SU-DHL-6 (cell line): ENCODE measurements at regions not wholly inside any gene's neighbourhood (a gene's known extent, or its start where the extent isn't known, plus 50 kb on each side); places are given as distances from the start of the nearest gene placed in this dataset.

ENCODE experiments used
- EZH2phosphoT487 ChIP-seq: fragments of 200-600 bp; sonication (generic), shearing (Covaris generic); conservative IDR thresholded peaks from 2 replicates; pipeline ENCODE4 v1.6.1; 2018; ENCODE audit warnings: mild to moderate bottlenecking, antibody characterized with exemption, low read length, moderate library complexity, mixed read lengths
- TF ChIP-seq, protein P1 (sequence below): fragments of 200-600 bp; sonication (generic); IDR thresholded peaks from one replicate; pipeline ENCODE4 v1.5.1; 2017; ENCODE audit warnings: antibody characterized with exemption, mild to moderate bottlenecking, low read length, moderate library complexity; ENCODE audit not compliant: insufficient read depth, poor library complexity, severe bottlenecking

DNA sequence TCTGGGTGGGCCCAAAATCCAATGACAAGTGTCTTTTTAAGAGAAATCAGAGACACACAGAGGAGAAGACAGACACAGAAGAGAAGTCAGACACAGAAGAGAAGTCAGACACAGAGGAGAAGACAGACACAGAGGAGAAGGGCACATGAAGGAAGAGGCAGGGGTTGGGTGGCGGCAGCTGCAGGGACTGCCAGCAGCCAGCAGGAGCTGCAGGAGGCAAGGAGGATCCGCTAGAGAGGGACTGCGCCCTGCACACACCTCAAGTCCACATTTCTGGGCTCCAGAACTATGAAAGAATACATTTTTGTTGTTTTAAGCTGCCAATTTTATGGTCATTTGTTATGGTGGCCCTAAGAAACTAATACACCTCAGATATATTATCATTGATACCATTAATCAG, 140.6 kb downstream of the ZIC5 start:
- TF ChIP-seq, protein P1, sequence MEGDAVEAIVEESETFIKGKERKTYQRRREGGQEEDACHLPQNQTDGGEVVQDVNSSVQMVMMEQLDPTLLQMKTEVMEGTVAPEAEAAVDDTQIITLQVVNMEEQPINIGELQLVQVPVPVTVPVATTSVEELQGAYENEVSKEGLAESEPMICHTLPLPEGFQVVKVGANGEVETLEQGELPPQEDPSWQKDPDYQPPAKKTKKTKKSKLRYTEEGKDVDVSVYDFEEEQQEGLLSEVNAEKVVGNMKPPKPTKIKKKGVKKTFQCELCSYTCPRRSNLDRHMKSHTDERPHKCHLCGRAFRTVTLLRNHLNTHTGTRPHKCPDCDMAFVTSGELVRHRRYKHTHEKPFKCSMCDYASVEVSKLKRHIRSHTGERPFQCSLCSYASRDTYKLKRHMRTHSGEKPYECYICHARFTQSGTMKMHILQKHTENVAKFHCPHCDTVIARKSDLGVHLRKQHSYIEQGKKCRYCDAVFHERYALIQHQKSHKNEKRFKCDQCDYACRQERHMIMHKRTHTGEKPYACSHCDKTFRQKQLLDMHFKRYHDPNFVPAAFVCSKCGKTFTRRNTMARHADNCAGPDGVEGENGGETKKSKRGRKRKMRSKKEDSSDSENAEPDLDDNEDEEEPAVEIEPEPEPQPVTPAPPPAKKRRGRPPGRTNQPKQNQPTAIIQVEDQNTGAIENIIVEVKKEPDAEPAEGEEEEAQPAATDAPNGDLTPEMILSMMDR = no peak
- TF ChIP-seq EZH2phosphoT487 = no peak
